GM21786 (cell line): ENCODE measurements at regions not wholly inside any gene's neighbourhood (a gene's known extent, or its start where the extent isn't known, plus 50 kb on each side); places are given as distances from the start of the nearest gene placed in this dataset.
"Not testable (repeated sequence)": the region's sequence is repeated elsewhere in the genome, so short reads cannot be mapped to it uniquely, and the experiment has no call there.

Source experiments
- ATAC-seq: cut with Tn5 transposase; IDR thresholded peaks from one replicate; pipeline ENCODE4 v1.9.1; 2021; ENCODE audit not compliant: unreplicated experiment

DNA sequence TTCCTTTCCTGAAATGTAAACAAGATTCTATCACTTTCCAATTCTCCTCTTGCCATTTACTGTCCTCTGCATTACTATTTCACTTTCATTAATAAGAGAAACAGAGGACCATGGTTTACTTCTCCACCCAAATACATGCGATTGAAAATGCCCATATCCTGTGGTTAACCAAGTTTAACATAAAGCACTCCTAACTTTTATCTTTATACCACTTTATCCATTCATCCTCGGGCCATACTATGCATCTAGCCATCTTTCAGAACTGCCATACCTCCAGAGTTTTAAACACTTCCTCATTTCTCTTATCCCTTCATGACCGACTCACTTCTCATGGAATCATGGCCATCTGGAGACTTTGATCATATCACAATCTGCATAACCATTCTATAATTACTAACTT is 1182.3 kb downstream of the CNTNAP5 start:
- no peak for ATAC-seq

DNA sequence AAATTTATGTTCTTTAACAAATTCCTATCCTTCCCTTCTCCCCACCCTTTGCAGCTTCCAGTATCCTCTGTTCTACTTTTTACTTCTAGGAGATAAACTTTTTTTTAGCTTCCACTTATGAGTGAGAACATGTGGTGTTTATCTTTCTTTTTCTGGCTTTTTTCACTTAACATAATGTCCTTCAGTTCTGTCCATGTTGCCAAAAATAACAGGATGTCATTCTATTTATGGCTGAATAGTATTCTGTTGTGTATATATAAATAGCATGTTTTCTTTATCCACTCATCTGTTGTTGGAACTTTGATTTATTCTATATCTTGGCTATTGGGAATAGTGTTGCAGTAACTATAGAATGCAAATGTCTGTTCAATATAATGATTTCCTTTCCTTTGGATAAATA is 1191.2 kb downstream of the CNTNAP5 start:
- ATAC-seq = no peak

DNA sequence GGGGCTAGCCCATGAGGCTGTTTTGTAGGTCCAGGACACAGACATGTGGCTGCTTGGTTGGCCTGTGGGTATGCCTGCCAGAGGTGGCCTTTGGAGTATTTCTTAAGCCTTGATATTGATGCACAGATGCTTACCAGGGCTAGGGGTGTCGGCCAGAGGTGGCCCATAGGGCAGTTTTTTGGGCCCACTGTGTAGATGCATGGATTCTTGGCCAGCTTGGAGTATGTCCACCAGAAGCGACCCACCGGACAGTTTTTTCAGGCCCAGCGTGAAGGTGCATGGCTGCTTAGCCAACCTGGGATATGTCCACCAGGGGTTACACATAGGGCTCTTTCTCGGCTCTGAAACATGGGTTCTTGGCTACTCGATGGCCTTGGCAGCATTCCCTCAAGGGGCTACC is 1199.1 kb downstream of the CNTNAP5 start:
- ATAC-seq = no peak

DNA sequence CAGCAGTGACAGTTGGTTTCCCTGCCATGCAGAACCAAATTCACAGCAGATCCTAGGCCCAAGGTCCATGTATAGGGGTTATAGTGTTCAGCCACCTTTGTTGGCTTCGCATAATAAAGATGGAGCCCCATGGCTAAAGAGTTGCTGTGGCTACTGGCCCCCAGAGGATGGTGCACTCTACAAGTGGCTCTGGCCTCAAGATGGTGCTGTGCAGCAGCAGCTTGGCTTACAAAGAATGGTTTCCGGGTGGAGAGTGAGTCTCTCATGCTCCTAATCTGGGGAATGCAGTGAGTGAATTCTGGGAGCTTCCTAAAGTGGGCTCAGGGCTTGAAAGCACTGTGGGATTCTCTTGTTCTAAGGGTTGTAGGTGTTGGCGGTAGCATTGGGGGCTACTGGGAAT is 1199.7 kb downstream of the CNTNAP5 start:
- ATAC-seq = no peak

DNA sequence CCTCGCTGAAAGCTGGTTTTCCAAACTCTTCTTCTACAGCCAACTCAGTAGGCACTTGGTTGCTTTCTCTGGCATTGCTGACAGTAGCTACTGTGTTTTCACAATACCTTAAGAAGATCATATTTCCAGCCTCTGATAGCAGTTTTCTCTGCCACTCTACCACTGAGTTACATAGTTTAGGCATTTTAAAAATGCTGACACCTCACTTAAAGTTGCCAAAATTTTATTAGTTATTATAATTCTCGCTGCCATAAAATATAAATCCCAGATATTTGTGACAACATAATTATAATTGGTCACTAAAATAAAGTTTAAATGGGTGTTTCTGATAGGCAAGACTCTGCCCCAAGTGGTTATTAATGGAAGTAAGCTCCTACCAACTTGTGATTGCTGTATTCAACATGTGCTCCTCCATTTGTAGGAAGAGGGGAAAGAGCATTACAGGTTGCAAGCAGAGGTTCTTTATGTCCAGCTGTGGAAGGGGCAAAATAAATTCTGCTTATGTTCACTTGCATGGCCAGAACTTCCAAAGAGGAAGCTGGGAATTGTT is 1202.8 kb downstream of the CNTNAP5 start:
- no peak for ATAC-seq

DNA sequence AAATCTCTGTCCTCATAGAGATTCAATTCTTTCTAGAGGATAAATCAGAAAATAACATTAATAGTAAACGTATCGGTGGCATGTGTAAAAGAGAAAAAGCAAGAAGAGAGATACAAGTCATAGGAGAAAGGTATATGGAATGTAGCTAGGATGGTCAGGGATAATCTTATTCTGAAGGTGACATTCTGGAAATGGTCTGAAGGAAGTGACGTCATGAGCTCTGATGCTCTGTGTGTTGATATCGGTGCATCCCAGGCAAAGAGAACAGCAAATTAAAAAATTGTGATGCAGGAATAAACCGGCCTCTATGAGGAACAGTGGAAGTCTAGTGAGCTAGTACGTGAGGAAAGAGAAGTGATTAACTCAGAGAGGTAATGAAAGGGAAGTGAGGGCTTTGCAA is 1215.8 kb downstream of the CNTNAP5 start:
- no peak for ATAC-seq

DNA sequence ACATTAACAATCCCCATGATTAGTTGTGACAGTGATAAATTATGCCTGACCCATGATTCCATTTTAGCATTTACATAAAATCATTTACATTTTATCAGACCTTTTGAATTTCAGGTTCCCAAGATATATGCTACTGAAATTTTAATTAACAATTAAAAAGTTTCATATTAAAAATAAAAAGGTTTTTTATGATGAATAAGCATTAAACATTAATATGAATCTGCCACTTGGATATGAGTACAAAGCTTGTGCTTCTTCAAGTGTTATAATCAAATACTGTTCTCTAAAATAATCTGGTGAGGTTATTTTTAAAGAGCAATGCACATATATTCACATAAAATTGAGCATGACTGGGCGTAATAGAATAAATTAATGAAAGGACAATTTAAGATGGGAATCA is 1218.0 kb downstream of the CNTNAP5 start:
- ATAC-seq = no peak

DNA sequence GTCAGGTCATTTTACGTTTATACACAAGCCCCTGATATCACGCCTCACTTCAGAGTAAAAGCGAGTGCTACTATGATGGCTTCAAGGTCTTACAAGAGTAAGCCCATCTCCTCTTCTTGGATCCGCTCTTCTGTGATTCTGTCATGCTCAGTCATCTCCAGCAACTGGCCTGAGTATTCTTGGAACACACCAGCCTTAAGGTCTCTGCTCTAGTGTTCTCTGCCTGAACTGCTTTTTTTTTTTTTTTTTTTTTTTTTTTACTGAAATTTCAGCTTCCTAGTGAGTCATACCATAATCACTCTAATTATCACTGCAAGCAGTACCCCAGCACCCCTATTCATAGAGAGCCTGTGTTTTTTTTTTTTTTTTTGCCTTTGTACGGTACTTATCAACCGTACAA is 1228.9 kb downstream of the CNTNAP5 start:
- ATAC-seq = no peak

DNA sequence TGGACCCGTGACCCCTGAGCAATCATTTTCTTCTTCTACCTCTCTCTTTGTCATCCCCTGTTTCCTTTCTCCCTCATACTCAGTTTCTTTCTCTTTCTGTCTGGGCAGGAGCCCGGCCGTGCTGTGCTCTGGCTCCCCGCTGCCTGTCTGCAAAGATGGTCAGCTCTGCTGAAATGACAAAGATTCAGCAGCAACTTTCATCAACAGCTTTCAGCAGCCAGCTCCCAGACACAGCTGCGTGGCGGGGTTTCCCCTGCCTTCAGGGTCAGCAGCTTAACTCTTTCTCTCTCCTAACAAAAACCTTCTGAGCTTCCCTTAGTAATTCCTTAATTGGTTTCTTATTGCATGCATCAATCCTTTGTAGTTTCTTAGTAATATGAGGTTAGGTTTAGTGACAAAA is 1234.4 kb downstream of the CNTNAP5 start:
- ATAC-seq = no peak

DNA sequence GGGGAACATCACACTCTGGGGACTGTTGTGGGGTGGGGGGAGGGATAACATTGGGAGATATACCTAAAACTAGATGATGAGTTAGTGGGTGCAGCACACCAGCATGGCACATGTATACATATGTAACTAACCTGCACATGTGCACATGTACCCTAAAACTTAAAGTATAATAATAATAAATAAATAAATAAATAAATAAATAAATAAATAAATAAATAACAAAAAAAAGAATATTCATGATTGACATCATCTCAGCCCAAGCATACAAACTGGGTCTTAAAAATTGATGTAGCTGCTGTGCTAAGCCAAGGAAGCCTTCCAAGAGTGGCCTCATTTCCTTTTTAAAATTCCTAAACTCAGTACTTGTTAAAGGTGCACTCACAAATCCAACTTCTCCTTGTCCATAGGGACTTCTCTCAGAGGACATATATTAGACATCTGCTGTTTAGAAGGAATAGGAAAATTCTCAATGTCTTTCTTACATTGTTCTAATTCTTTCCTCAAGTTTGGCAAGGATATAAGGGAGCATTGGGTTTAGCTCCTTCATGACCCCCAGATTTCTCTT is 1235.4 kb downstream of the CNTNAP5 start:
- ATAC-seq = not testable (repeated sequence)

DNA sequence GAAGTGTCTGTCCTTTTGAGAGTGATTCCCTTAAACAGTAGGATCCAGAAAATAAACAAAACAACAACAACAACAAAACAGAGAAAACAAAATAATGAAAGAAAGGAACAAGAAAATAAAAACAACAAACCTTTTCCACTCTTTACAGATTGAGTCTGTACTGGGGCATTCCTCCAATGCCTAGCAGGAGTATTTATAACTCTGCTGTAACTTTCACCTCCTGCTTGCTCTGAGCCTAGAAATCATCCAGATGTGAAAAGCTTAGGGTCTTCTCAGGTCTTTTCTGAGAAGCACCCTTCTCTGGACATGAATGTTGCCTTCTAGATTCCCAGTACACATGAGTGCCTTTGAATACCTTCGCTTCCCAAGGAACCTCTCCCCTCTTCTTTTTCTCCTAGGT is 1239.4 kb downstream of the CNTNAP5 start:
- no peak for ATAC-seq

DNA sequence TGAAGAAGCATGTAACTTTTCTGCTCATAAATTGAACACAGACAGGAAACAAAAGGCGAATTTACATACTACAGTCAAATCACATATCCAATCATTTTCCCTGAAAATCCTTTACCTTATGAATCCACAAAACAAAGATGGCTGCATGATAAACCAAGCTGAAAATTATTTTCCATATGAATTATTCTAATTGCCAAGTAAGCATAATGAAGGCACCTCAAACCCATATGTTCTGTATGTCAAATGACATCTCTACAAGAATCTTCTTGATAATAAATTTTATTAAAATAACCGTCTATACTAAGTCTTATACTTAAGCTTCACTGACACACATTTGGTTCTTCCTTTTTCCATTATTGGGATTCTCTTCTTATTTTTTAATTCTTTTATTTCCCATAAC is 1242.6 kb downstream of the CNTNAP5 start:
- ATAC-seq = no peak

DNA sequence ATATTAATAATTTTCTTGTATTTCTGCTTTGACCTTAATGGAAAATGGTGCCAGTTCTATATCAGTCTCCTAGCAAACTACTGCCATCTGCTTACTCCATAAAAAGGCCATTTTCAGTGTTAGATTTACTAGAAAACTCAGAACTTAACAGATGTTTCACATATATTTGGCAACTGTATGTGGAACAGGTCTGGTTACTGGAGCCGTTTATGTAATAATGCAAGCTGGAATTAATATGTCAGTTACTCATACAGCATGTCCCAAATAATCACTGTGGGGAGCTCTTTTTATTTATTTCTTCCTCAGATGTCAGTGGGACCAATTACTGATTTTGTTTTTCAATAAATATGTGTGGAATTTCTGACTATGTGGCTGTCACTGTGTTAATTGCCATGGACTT is 1247.6 kb downstream of the CNTNAP5 start:
- ATAC-seq = no peak

DNA sequence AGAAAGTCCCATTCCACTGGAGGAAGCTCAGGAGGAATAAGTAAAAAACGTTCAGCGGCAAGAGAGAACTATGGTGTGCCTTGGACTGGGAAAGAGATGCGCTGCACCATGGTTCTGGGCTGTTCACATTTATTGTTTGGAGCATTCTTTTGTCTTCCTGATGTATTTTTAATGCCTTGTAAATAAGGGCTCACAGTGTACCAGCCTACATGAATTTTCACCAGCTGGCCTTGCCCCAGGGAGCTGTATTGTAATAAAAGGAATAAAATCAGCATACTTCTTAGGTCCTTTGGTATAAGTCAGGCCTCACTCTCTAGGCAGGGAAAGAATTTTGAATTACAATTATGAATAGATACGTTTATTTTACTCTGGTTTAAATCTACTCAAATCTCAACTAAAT is 1249.6 kb downstream of the CNTNAP5 start:
- ATAC-seq = no peak

DNA sequence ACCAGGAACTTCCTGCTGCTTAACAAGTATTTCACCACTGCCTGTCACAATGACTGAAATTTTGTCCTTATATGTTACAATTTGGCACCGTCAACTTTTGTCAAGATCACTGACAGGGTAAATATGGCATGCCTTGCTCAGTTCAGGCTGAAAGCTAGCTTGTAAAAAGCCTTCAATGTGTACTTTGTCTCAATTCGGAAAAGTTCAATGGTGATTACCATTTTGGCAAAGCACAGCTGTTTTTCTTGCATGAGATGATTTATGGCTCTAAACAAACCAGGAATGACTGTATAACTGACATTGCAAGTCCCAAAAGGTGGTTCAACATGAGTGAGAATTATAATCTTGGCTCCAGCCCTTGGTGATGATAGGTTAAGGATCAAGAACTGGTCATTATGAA is 1255.2 kb downstream of the CNTNAP5 start:
- ATAC-seq = no peak

DNA sequence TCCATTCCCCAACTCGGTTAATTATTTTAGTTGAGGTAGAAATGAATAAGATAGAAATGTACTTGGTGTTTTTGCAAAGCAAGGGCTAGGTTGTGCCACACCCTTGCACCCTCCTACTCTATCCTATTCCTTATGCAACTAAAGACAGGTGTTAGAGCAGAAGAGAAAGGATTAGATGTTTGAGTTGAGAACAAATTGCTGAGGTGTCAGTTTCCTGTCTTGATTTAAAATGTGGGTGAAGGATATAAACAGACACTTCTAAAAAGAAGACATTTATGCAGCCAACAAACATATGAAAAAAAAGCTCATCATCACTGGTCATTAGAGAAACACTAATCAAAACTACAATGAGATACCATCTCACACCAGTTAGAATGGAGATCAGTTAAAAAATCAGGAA is 1256.2 kb downstream of the CNTNAP5 start:
- no peak for ATAC-seq

DNA sequence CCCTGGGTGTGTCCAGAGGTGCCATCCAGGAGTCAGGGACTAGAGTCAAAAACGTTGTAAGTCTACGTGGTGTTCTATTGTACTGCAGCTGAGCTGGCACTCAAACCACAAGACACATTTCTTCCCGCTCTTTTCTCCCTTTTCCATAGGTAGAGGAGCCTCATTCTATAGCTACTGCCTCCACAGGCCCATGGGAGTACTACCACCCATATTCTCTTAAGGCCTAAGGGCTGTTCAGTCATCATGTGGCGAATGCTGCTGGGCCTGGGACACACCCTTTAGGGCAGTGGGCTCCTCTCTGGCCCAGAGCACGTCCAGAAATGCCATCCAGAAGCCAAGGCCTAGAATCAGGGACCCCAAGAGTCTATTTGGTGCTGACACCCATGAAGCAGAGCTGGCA is 1271.7 kb downstream of the CNTNAP5 start:
- ATAC-seq = no peak

DNA sequence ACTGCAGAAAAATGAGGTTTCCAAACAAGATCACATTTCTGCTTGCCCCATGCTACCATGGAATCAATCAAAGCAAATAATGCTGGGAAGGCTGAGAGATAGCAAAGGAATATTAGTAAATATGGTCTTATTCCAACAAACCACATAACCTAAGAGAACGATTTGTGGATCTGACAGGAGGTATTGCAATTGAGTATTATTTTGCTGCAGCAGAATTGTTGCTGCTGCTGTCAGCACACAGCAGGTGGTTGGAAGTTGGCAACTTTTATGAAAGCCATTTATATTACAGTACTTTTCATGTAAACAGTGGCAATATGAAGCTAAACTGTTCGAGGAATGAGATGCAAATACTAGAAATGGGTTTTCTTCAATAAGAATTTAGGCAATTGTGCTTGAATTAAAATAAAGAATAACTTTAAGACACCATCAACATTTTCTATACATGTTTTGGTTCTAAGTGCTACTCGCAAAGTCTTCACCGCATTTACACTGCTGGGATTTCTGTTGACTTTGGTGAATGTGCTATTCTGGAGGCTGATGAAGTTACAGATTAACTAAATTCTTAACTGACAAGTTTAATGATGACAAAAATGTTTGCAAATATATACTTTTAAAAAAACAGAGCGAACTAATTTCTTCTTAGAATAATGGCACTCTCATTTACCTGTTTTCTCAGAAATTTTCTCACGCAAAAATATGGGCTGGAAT is 1285.7 kb downstream of the CNTNAP5 start:
- ATAC-seq = no peak

DNA sequence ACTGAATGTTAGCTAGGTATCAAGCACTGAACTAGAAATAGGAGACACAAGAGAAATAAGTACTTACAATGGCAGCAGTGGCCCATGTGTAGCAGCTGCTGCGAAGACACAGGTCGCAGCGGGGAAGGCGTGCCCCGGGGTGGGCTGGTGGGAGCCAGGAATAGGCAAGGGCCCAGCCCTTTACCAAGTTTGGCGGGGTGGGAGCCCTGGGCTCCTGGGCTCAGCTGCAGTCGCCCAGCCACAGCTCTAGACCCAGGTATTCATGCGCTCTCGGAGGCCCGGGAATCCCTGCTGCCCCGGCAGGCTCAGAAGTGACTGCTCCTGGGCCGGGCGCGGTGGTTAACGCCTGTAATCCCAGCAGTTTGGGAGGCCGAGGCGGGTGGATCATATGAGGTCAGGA is 1287.3 kb downstream of the CNTNAP5 start:
- ATAC-seq = no peak

DNA sequence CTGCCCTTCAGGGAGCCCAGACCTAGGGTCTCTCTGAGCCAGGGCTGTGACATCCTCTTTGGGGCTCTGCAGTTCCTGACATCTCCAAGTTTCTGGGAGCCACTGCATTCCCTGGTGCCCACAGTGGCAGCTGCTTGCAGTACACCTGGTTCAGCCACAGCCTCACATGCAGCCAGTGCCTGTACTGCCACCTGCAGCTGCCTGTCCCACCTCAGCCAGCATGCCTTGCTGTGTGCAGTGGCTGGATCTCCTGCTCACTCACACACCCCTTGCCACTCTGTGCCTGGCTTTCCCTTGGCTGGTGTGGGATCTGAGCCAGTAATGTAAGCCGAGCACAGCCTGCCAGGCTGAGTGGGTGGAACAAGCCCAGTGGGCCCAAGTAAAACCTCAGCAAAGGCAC is 1288.7 kb downstream of the CNTNAP5 start:
- ATAC-seq = no peak

DNA sequence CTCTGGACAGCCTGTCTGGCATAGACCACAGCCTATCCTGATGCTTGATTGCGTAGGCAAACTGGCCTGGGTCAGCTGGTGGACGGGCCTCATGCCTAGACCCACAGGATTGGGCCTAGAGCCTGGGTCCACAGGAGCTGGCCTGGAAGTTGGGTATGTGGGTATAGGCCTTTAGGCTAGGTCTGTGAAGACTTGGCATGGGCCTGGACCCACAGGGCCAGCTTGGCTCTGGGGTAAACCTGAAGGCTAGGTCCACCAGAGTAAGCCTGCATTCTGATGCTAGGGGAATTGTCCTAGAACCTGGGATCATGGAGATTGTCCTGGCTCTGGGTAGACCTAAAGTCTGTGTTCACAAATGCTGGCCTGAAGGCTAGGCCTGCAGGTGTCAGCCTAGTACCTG is 1293.7 kb downstream of the CNTNAP5 start:
- ATAC-seq = no peak

DNA sequence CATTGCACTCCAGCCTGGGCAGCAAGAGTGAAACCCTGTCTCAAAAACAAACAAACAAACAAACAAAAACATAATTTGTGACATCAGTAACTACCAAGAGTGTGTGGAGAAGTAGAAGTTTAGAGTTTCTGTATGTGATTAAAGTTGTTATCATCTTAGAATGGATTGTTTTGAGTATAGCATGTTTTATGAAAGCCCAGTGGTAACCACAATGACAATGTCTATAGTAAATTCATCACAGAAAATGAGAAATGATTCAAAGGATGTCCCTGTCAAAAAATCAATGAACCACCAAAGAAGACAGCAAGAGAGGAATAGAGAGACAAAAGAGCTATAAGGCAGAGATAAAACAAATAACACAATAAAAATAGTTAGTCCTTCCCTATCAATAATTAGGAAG is 1299.2 kb downstream of the CNTNAP5 start:
- no peak for ATAC-seq

DNA sequence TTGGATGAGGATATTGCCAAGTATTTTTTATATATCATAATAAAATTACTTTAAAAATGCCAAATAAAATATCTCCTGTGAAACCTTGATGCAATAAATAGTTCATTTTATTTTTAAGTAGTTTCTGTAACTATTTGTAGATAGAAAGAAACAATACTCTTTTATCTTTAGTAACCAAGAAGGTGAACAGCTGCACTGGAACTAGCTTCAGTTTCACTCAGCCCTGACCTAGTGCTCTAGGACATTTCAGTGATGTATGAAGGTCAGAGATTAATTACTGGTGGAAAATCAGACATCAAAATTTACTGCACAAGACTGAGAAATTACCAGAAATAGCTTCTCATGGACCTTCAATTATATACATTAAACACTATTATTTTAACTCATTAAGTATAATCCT is 1305.0 kb downstream of the CNTNAP5 start:
- peak; percentile 94 for ATAC-seq
